Activated naive CD4-positive, alpha-beta T cell treated with anti-CD3 and anti-CD28 coated beads for 36 hours (primary cell): ENCODE measurements at regions not wholly inside any gene's neighbourhood (a gene's known extent, or its start where the extent isn't known, plus 50 kb on each side); places are given as distances from the start of the nearest gene placed in this dataset.

Experiments
- CTCF ChIA-PET: fragments of 350-600 bp; sonication (Branson Sonifier 250); formaldehyde crosslinking; loops from one replicate; lab custom pipeline; 2021; ENCODE audit warnings: antibody characterized with exemption; lab: Charles Lee
- DNase-seq: peaks from one replicate; pipeline ENCODE4 v3.0.0-alpha.2; 2020
- H3K27ac Mint-ChIP-seq: one replicate; pipeline ENCODE4 v1.8.0; 2021; ENCODE audit warnings: mild to moderate bottlenecking, mixed read lengths
- H3K27me3 Mint-ChIP-seq: one replicate; pipeline ENCODE4 v1.8.0; 2021; ENCODE audit warnings: low read depth, mixed read lengths
- H3K36me3 Mint-ChIP-seq: one replicate; pipeline ENCODE4 v1.8.0; 2021; ENCODE audit warnings: low read depth, mixed read lengths
- H3K4me1 Mint-ChIP-seq: one replicate; pipeline ENCODE4 v1.8.0; 2021; ENCODE audit warnings: low read depth, mixed read lengths
- H3K4me3 Mint-ChIP-seq: one replicate; pipeline ENCODE4 v1.8.0; 2021; ENCODE audit warnings: mild to moderate bottlenecking, moderate library complexity, mixed read lengths
- H3K9me3 Mint-ChIP-seq: one replicate; pipeline ENCODE4 v1.8.0; 2021; ENCODE audit warnings: mixed read lengths
- intact Hi-C: fragments of 100-400 bp; cut with micrococcal nuclease; formaldehyde crosslinking; loops from one replicate; pipeline ENCODE4 v1.15.1; 2023

- no peaks in the 10 kb centered on the region for H3K9me3 Mint-ChIP-seq
- intact Hi-C loops: no loop called here
- CTCF ChIA-PET: interaction anchor here (0.6 to 1.2 kb wide), 2 partner anchors 17 to 32 kb away, joined by 3 read pairs; no protein-coding TSS in a partner anchor
- H3K4me3 Mint-ChIP-seq: no peak overlapping the region
- no peak overlapping the region for H3K27ac Mint-ChIP-seq
- H3K36me3 Mint-ChIP-seq: no peaks in the 10 kb centered on the region
- H3K4me1 Mint-ChIP-seq: no peaks in the 10 kb centered on the region
- DNase-seq: no peak
- H3K27me3 Mint-ChIP-seq: no peaks in the 10 kb centered on the region
Observed at GRCh38 chr10:28425422-28425821, 107.5 kb upstream of the WAC start.

- no peaks in the 10 kb centered on the region for H3K36me3 Mint-ChIP-seq
- H3K27me3 Mint-ChIP-seq: no peaks in the 10 kb centered on the region
- DNase-seq: no peak
- CTCF ChIA-PET: no interaction called here
- H3K4me1 Mint-ChIP-seq: no peaks in the 10 kb centered on the region
- no peak overlapping the region for H3K4me3 Mint-ChIP-seq
- no peak overlapping the region for H3K27ac Mint-ChIP-seq
- no peaks in the 10 kb centered on the region for H3K9me3 Mint-ChIP-seq
- intact Hi-C loops: no loop called here
Observed at GRCh38 chr10:28426392-28427159, 106.3 kb upstream of the WAC start.

- intact Hi-C loops: no loop called here
- Mint-ChIP-seq H3K4me1 (no peaks in the 10 kb centered on the region), H3K27ac (no peak overlapping the region), H3K9me3 (no peaks in the 10 kb centered on the region), H3K36me3 (no peaks in the 10 kb centered on the region), H3K27me3 (no peaks in the 10 kb centered on the region), H3K4me3 (no peak overlapping the region)
- DNase-seq: no peak
- CTCF ChIA-PET: interaction anchor here (1.1 kb wide), 1 partner anchor 161 kb away, joined by 3 read pairs; no protein-coding TSS in a partner anchor
Observed at GRCh38 chr10:28427376-28427775, 105.5 kb upstream of the WAC start.

GRCh38 chr10:28429045-28429444 is 103.9 kb upstream of the WAC start:
- Mint-ChIP-seq H3K27me3 (no peaks in the 10 kb centered on the region), H3K27ac (no peak overlapping the region), H3K9me3 (no peaks in the 10 kb centered on the region), H3K36me3 (no peaks in the 10 kb centered on the region), H3K4me3 (no peak overlapping the region), H3K4me1 (no peaks in the 10 kb centered on the region)
- CTCF ChIA-PET: interaction anchor here (1.3 kb wide), 1 partner anchor 10 kb away, joined by 3 read pairs; no protein-coding TSS in a partner anchor
- DNase-seq: no peak
- intact Hi-C loops: no loop called here

GRCh38 chr10:28429573-28430216 is 103.2 kb upstream of the WAC start:
- H3K4me3 Mint-ChIP-seq: no peak overlapping the region
- no peaks in the 10 kb centered on the region for H3K27me3 Mint-ChIP-seq
- H3K4me1 Mint-ChIP-seq: no peaks in the 10 kb centered on the region
- H3K9me3 Mint-ChIP-seq: no peaks in the 10 kb centered on the region
- intact Hi-C loops: loop anchor here (5.0 kb wide), 2 partner anchors 248 to 563 kb away; partner anchors contain the start of gene BAMBI
- no peak for DNase-seq
- no peaks in the 10 kb centered on the region for H3K36me3 Mint-ChIP-seq
- H3K27ac Mint-ChIP-seq: no peak overlapping the region
- CTCF ChIA-PET: no interaction called here

- no peaks in the 10 kb centered on the region for H3K27me3 Mint-ChIP-seq
Observed at GRCh38 chr10:28431139-28431538, 101.8 kb upstream of the WAC start.

GRCh38 chr10:28432210-28432676 is 100.7 kb upstream of the WAC start:
- Mint-ChIP-seq H3K4me3 (peak overlapping the region; percentile 48), H3K27me3 (no peaks in the 10 kb centered on the region), H3K36me3 (no peaks in the 10 kb centered on the region), H3K9me3 (no peaks in the 10 kb centered on the region), H3K4me1 (no peaks in the 10 kb centered on the region), H3K27ac (no peak overlapping the region)
- DNase-seq: peak; percentile 29
- CTCF ChIA-PET: interaction anchor here (0.6 to 1.0 kb wide), 5 partner anchors 12 to 1067 kb away, joined by 3 to 7 read pairs (median 3); no protein-coding TSS in a partner anchor
- intact Hi-C loops: loop anchor here (1.0 to 5.0 kb wide), 5 partner anchors 100 to 872 kb away; partner anchors contain the start of gene BAMBI

More at GRCh38 chr10:28431139-28431538, 101.8 kb upstream of the WAC start:
- H3K36me3 Mint-ChIP-seq: no peaks in the 10 kb centered on the region
- CTCF ChIA-PET: interaction anchor here (0.6 to 1.0 kb wide), 6 partner anchors 11 to 320 kb away, joined by 3 to 4 read pairs (median 3); no protein-coding TSS in a partner anchor
- H3K9me3 Mint-ChIP-seq: no peaks in the 10 kb centered on the region
- DNase-seq: no peak
- intact Hi-C loops: loop anchor here (5.0 kb wide), 2 partner anchors 246 to 561 kb away; partner anchors contain the start of gene BAMBI
- H3K27ac Mint-ChIP-seq: no peak overlapping the region
- H3K4me1 Mint-ChIP-seq: no peaks in the 10 kb centered on the region
- no peak overlapping the region for H3K4me3 Mint-ChIP-seq

GRCh38 chr10:28434063-28434462 is 98.9 kb upstream of the WAC start:
- intact Hi-C loops: loop anchor here (5.0 kb wide), 2 partner anchors 243 to 558 kb away; partner anchors contain the start of gene BAMBI
- Mint-ChIP-seq H3K27ac (no peak overlapping the region), H3K4me3 (no peak overlapping the region), H3K36me3 (no peaks in the 10 kb centered on the region), H3K4me1 (no peaks in the 10 kb centered on the region), H3K9me3 (no peaks in the 10 kb centered on the region), H3K27me3 (no peaks in the 10 kb centered on the region)
- CTCF ChIA-PET: interaction anchor here (0.6 kb wide), 1 partner anchor 718 kb away, joined by 3 read pairs; no protein-coding TSS in a partner anchor
- no peak for DNase-seq

- intact Hi-C loops: no loop called here
- CTCF ChIA-PET: interaction anchor here (0.7 kb wide), 1 partner anchor 366 kb away, joined by 3 read pairs; no protein-coding TSS in a partner anchor
- Mint-ChIP-seq H3K27ac (no peak overlapping the region), H3K9me3 (no peaks in the 10 kb centered on the region), H3K4me1 (no peaks in the 10 kb centered on the region), H3K27me3 (peaks cover 6% of the 10 kb centered on the region), H3K36me3 (no peaks in the 10 kb centered on the region), H3K4me3 (no peak overlapping the region)
- no peak for DNase-seq
Observed at GRCh38 chr10:28442403-28442802, 90.5 kb upstream of the WAC start.

GRCh38 chr10:28444031-28444430 is 88.9 kb upstream of the WAC start:
- intact Hi-C loops: no loop called here

GRCh38 chr10:28445516-28445915 is 87.4 kb upstream of the WAC start:
- no peak overlapping the region for H3K4me3 Mint-ChIP-seq
- DNase-seq: no peak
- CTCF ChIA-PET: interaction anchor here (0.6 to 0.7 kb wide), 2 partner anchors 55 to 78 kb away, joined by 3 to 8 read pairs; no protein-coding TSS in a partner anchor
- no peaks in the 10 kb centered on the region for H3K36me3 Mint-ChIP-seq
- no peaks in the 10 kb centered on the region for H3K4me1 Mint-ChIP-seq
- no peak overlapping the region for H3K27ac Mint-ChIP-seq
- H3K9me3 Mint-ChIP-seq: no peaks in the 10 kb centered on the region
- peaks cover 8% of the 10 kb centered on the region for H3K27me3 Mint-ChIP-seq
- intact Hi-C loops: no loop called here

More at GRCh38 chr10:28444031-28444430, 88.9 kb upstream of the WAC start:
- H3K4me3 Mint-ChIP-seq: no peak overlapping the region
- H3K4me1 Mint-ChIP-seq: no peaks in the 10 kb centered on the region
- no peaks in the 10 kb centered on the region for H3K9me3 Mint-ChIP-seq
- no peak overlapping the region for H3K27ac Mint-ChIP-seq
- CTCF ChIA-PET: interaction anchor here (1.0 kb wide), 1 partner anchor 11 kb away, joined by 3 read pairs; no protein-coding TSS in a partner anchor
- DNase-seq: no peak
- H3K36me3 Mint-ChIP-seq: no peaks in the 10 kb centered on the region
- H3K27me3 Mint-ChIP-seq: peaks cover 6% of the 10 kb centered on the region

GRCh38 chr10:28449382-28449781 is 83.5 kb upstream of the WAC start:
- DNase-seq: no peak
- peaks cover 1% of the 10 kb centered on the region for H3K9me3 Mint-ChIP-seq
- CTCF ChIA-PET: interaction anchor here (1.2 kb wide), 1 partner anchor 18 kb away, joined by 3 read pairs; no protein-coding TSS in a partner anchor
- no peaks in the 10 kb centered on the region for H3K36me3 Mint-ChIP-seq
- H3K27me3 Mint-ChIP-seq: peaks cover 6% of the 10 kb centered on the region
- H3K4me1 Mint-ChIP-seq: no peaks in the 10 kb centered on the region
- intact Hi-C loops: no loop called here
- H3K4me3 Mint-ChIP-seq: no peak overlapping the region
- H3K27ac Mint-ChIP-seq: no peak overlapping the region
